ENCODE measurements at regions not wholly inside any gene's neighbourhood (a gene's known extent, or its start where the extent isn't known, plus 50 kb on each side); places are given as distances from the start of the nearest gene placed in this dataset.

- DNase-seq (ENCODE audit: low read depth in 2 of 2), result no peak
Measured at GRCh38 chr10:128657548-128657947, 531.3 kb upstream of the MKI67 start.

GRCh38 chr10:128660726-128661125 is 534.5 kb upstream of the MKI67 start:
- no peak for DNase-seq (ENCODE audit: low read depth in 2 of 2)

- no peak for DNase-seq (ENCODE audit: low read depth in 2 of 2)
Measured at GRCh38 chr10:128661404-128662197, 535.4 kb upstream of the MKI67 start.

GRCh38 chr10:128662520-128662919 is 536.3 kb upstream of the MKI67 start:
- DNase-seq (ENCODE audit: low read depth in 2 of 2), result no peak

GRCh38 chr10:128664729-128665128 is 538.5 kb upstream of the MKI67 start:
- no peak for DNase-seq (ENCODE audit: low read depth in 2 of 2)

- no peak for DNase-seq (ENCODE audit: low read depth in 2 of 2)
Measured at GRCh38 chr10:128675405-128675804, 549.2 kb upstream of the MKI67 start.

- DNase-seq (ENCODE audit: low read depth in 2 of 2), result no peak
Measured at GRCh38 chr10:128680116-128680515, 553.9 kb upstream of the MKI67 start.

- DNase-seq (ENCODE audit: low read depth in 2 of 2), result no peak
Measured at GRCh38 chr10:128684215-128684614, 558.0 kb upstream of the MKI67 start.

- DNase-seq (ENCODE audit: low read depth in 2 of 2), result no peak
Measured at GRCh38 chr10:128686630-128687278, 560.5 kb upstream of the MKI67 start.

- no peak for DNase-seq (ENCODE audit: low read depth in 2 of 2)
Measured at GRCh38 chr10:128687408-128687807, 561.2 kb upstream of the MKI67 start.

GRCh38 chr10:128687927-128688549 is 561.8 kb upstream of the MKI67 start:
- no peak for DNase-seq (ENCODE audit: low read depth in 2 of 2)

- no peak for DNase-seq (ENCODE audit: low read depth in 2 of 2)
Measured at GRCh38 chr10:128689667-128690066, 563.4 kb upstream of the MKI67 start.

GRCh38 chr10:128693493-128694131 is 567.4 kb upstream of the MKI67 start:
- no peak for DNase-seq (ENCODE audit: low read depth in 2 of 2)

GRCh38 chr10:128694168-128694850 is 568.1 kb upstream of the MKI67 start:
- no peak for DNase-seq (ENCODE audit: low read depth in 2 of 2)

GRCh38 chr10:128694851-128695725 is 568.9 kb upstream of the MKI67 start:
- DNase-seq (ENCODE audit: low read depth in 2 of 2), result no peak

- no peak for DNase-seq (ENCODE audit: low read depth in 2 of 2)
Measured at GRCh38 chr10:128695931-128696330, 569.7 kb upstream of the MKI67 start.

- DNase-seq (ENCODE audit: low read depth in 2 of 2), result no peak
Measured at GRCh38 chr10:128697437-128697836, 571.2 kb upstream of the MKI67 start.

GRCh38 chr10:128701381-128701780 is 575.2 kb upstream of the MKI67 start:
- no peak for DNase-seq (ENCODE audit: low read depth in 2 of 2)

GRCh38 chr10:128701837-128702236 is 575.6 kb upstream of the MKI67 start:
- no peak for DNase-seq (ENCODE audit: low read depth in 2 of 2)

GRCh38 chr10:128704716-128705115 is 578.5 kb upstream of the MKI67 start:
- no peak for DNase-seq (ENCODE audit: low read depth in 2 of 2)

- no peak for DNase-seq (ENCODE audit: low read depth in 2 of 2)
Measured at GRCh38 chr10:128708182-128708581, 582.0 kb upstream of the MKI67 start.
